CD4-positive, alpha-beta T cell (primary cell): ENCODE measurements at regions not wholly inside any gene's neighbourhood (a gene's known extent, or its start where the extent isn't known, plus 50 kb on each side); places are given as distances from the start of the nearest gene placed in this dataset.

ENCODE experiments used
- ATAC-seq: fragments of 200-7000 bp; cut with Tn5 transposase; one replicate; pipeline ENCODE4 v1.10.0; 2022; ENCODE audit warnings: mild to moderate bottlenecking; ENCODE audit not compliant: poor library complexity
- CTCF ChIA-PET: fragments of 350-600 bp; sonication (Branson Sonifier 250); formaldehyde crosslinking; loops from one replicate; lab custom pipeline; 2021; ENCODE audit warnings: antibody characterized with exemption, inconsistent platforms; lab: Charles Lee
- POLR2A ChIA-PET: fragments of 350-600 bp; sonication (Branson Sonifier 250); formaldehyde crosslinking; loops from one replicate; lab custom pipeline; 2021; ENCODE audit warnings: antibody characterized with exemption, inconsistent platforms; lab: Charles Lee
- DNase-seq, 14 experiments: peaks; one replicate each; pipeline ENCODE4 v3.0.0-alpha.2; 2013 to 2020; ENCODE audit warnings: mixed read lengths in 2 of 14
- H3K27ac ChIP-seq, 2 donors: one replicate each; pipeline versions ENCODE4 v1.5.1 to v1.7.0; 2013; ENCODE audit warnings: low read length in 2 of 2, low read depth in 1 of 2, mild to moderate bottlenecking in 1 of 2
- H3K27me3 ChIP-seq, 2 experiments: 1 replicate in 1 of 2; 2 replicates in 1 of 2; pipeline versions ENCODE4 v1.6.1 to v1.7.0; 2013; ENCODE audit warnings: low read length in 2 of 2, control low read depth in 1 of 2, mild to moderate bottlenecking in 1 of 2, moderate library complexity in 1 of 2; ENCODE audit not compliant: insufficient read depth in 2 of 2, control insufficient read depth in 1 of 2
- H3K36me3 ChIP-seq: one replicate; pipeline ENCODE4 v1.6.1; 2013; ENCODE audit warnings: low read length, control low read depth; ENCODE audit not compliant: insufficient read depth
- H3K4me1 ChIP-seq: one replicate; pipeline ENCODE4 v1.6.1; 2013; ENCODE audit warnings: low read length, control low read depth; ENCODE audit not compliant: insufficient read depth
- H3K4me3 ChIP-seq: one replicate; pipeline ENCODE4 v1.5.1; 2013; ENCODE audit warnings: mild to moderate bottlenecking, low read length, moderate library complexity
- H3K9me3 ChIP-seq, 2 experiments: 1 replicate in 1 of 2; 2 replicates in 1 of 2; pipeline versions ENCODE4 v1.6.1 to v1.7.0; 2013; ENCODE audit warnings: low read length in 2 of 2, mild to moderate bottlenecking in 2 of 2, control low read depth in 1 of 2, moderate library complexity in 1 of 2; ENCODE audit not compliant: control insufficient read depth in 1 of 2, insufficient read depth in 1 of 2
- H3K27ac Mint-ChIP-seq: one replicate; pipeline ENCODE4 v1.8.0; 2020; ENCODE audit warnings: mixed read lengths
- H3K27me3 Mint-ChIP-seq: one replicate; pipeline ENCODE4 v1.8.0; 2021; ENCODE audit warnings: mixed read lengths
- H3K36me3 Mint-ChIP-seq: one replicate; pipeline ENCODE4 v1.8.0; 2021; ENCODE audit warnings: low read depth, mixed read lengths
- H3K4me1 Mint-ChIP-seq: one replicate; pipeline ENCODE4 v1.8.0; 2021; ENCODE audit warnings: low read depth, mixed read lengths
- H3K4me3 Mint-ChIP-seq: one replicate; pipeline ENCODE4 v1.8.0; 2020; ENCODE audit warnings: mild to moderate bottlenecking, mixed read lengths
- H3K9me3 Mint-ChIP-seq: one replicate; pipeline ENCODE4 v1.8.0; 2020; ENCODE audit warnings: mixed read lengths
- CTCF ChIP-seq: fragments of 200-600 bp; IDR thresholded peaks from one replicate; pipeline ENCODE4 v1.8.0; 2022; ENCODE audit warnings: antibody characterized with exemption, mild to moderate bottlenecking
- intact Hi-C, 2 experiments: fragments of 100-400 bp; cut with DNase I in 1 of 2; cut with micrococcal nuclease in 1 of 2; formaldehyde crosslinking; loops; one replicate each; pipeline versions ENCODE4 v1.15.1 to v1.9.0; 2023 to 2025; cut with DNase I, micrococcal nuclease

- POLR2A ChIA-PET = no interaction called here
- no peaks in the 10 kb centered on the region for H3K9me3 Mint-ChIP-seq
- ATAC-seq (no peak), DNase-seq (no peak)
- no peak overlapping the region for H3K27ac Mint-ChIP-seq
- H3K9me3 ChIP-seq = no peaks in the 10 kb centered on the region
- no peak for TF ChIP-seq CTCF
- no peaks in the 10 kb centered on the region for H3K36me3 Mint-ChIP-seq
- H3K4me3 ChIP-seq = no peak overlapping the region
- H3K4me3 Mint-ChIP-seq = no peak overlapping the region
- CTCF ChIA-PET = no interaction called here
- no peaks in the 10 kb centered on the region for H3K36me3 ChIP-seq
- intact Hi-C loops = no loop called here
- no peaks in the 10 kb centered on the region for H3K4me1 ChIP-seq
- peaks cover 38% of the 10 kb centered on the region for H3K27me3 Mint-ChIP-seq
- no peak overlapping the region for H3K27ac ChIP-seq
- H3K4me1 Mint-ChIP-seq = no peaks in the 10 kb centered on the region
- peaks cover 0 to 10% of the 10 kb centered on the region in 2 experiments for H3K27me3 ChIP-seq
Measured at GRCh38 chr2:18441583-18441982, 118.9 kb downstream of the RDH14 start.

GRCh38 chr2:18440777-18441176 lies 119.7 kb downstream of the RDH14 start:
- no peaks in the 10 kb centered on the region for H3K36me3 ChIP-seq
- Mint-ChIP-seq H3K36me3 (no peaks in the 10 kb centered on the region), H3K4me1 (no peaks in the 10 kb centered on the region), H3K9me3 (no peaks in the 10 kb centered on the region), H3K27me3 (peaks cover 33% of the 10 kb centered on the region), H3K4me3 (no peak overlapping the region), H3K27ac (no peak overlapping the region)
- H3K9me3 ChIP-seq = no peaks in the 10 kb centered on the region
- intact Hi-C loops = no loop called here
- TF ChIP-seq CTCF = no peak
- ChIA-PET CTCF (no interaction called here), POLR2A (no interaction called here)
- DNase-seq (no peak), ATAC-seq (no peak)
- peaks cover 0 to 10% of the 10 kb centered on the region in 2 experiments for H3K27me3 ChIP-seq
- H3K27ac ChIP-seq = no peak overlapping the region
- no peak overlapping the region for H3K4me3 ChIP-seq
- no peaks in the 10 kb centered on the region for H3K4me1 ChIP-seq

DNA sequence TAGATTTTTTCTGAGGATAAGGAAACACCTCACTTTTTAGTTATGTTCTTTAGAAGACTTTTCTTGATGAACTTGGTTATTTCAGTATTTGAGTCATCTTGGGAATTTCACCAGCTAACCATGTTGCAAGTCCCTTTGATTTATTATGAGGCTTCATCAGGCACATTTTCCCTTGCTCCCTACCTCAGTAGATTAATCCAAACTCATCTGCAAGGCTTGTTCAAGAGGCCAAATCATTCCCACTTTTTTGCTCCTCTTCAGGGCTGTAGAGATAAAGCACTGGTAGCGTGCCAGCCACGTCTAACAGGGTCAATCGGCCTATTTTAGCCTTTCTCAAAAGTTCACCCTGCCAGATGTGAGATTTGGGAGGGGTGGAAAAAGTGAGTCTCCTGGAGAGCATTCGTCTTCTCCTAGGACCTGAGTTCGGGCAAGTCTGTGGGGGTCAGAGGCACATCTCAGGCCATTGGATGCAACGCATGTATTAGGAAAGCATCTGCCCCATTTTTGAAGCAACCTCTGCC lies 120.3 kb downstream of the RDH14 start:
- H3K9me3 Mint-ChIP-seq = no peaks in the 10 kb centered on the region
- intact Hi-C loops = no loop called here
- no peak for TF ChIP-seq CTCF
- H3K4me1 Mint-ChIP-seq = no peaks in the 10 kb centered on the region
- DNase-seq (no peak), ATAC-seq (no peak)
- H3K36me3 Mint-ChIP-seq = no peaks in the 10 kb centered on the region
- Histone ChIP-seq H3K4me1 (no peaks in the 10 kb centered on the region), H3K27ac (no peak overlapping the region), H3K27me3 (peaks cover 0 to 10% of the 10 kb centered on the region in 2 experiments), H3K9me3 (no peaks in the 10 kb centered on the region), H3K4me3 (no peak overlapping the region), H3K36me3 (no peaks in the 10 kb centered on the region)
- POLR2A ChIA-PET = no interaction called here
- no peak overlapping the region for H3K27ac Mint-ChIP-seq
- H3K27me3 Mint-ChIP-seq = peaks cover 33% of the 10 kb centered on the region
- H3K4me3 Mint-ChIP-seq = no peak overlapping the region
- CTCF ChIA-PET = no interaction called here
